GM19025 (cell line): ENCODE measurements at regions not wholly inside any gene's neighbourhood (a gene's known extent, or its start where the extent isn't known, plus 50 kb on each side); places are given as distances from the start of the nearest gene placed in this dataset.
A peak's percentile ranks its signal among the peaks of the same experiment; 100 is the strongest.

Experiments used
- ATAC-seq: cut with Tn5 transposase; IDR thresholded peaks from one replicate; pipeline ENCODE4 v1.9.1; 2021; ENCODE audit warnings: mild to moderate bottlenecking, low read depth, moderate library complexity; ENCODE audit not compliant: unreplicated experiment

GRCh38 chrX:15191830-15192229, 78.1 kb downstream of the ASB9 start:
- no peak for ATAC-seq

GRCh38 chrX:15188039-15188438, 81.8 kb downstream of the ASB9 start:
- no peak for ATAC-seq

GRCh38 chrX:15177316-15177715, 92.6 kb downstream of the ASB9 start:
- no peak for ATAC-seq

GRCh38 chrX:15173411-15173810, 96.5 kb downstream of the ASB9 start:
- no peak for ATAC-seq

- ATAC-seq = no peak
These were observed 99.0 kb downstream of the ASB9 start for GRCh38 chrX:15170927-15171326.

- ATAC-seq = no peak
These were observed 102.1 kb downstream of the ASB9 start for GRCh38 chrX:15167826-15168225.

- no peak for ATAC-seq
These were observed 104.1 kb downstream of the ASB9 start for GRCh38 chrX:15165832-15166231.

GRCh38 chrX:15163131-15163530, 106.8 kb downstream of the ASB9 start:
- no peak for ATAC-seq

- peak; percentile 41 for ATAC-seq
These were observed 109.3 kb downstream of the ASB9 start for GRCh38 chrX:15160558-15161095.

- ATAC-seq = peak; percentile 70
These were observed 111.0 kb downstream of the ASB9 start for GRCh38 chrX:15158736-15159406.

GRCh38 chrX:15158350-15158735, 111.5 kb downstream of the ASB9 start:
- peak; percentile 12 for ATAC-seq

GRCh38 chrX:15157624-15158023, 112.3 kb downstream of the ASB9 start:
- no peak for ATAC-seq

- peak; percentile 67 for ATAC-seq
These were observed 118.4 kb downstream of the ASB9 start for GRCh38 chrX:15151267-15152186.

- no peak for ATAC-seq
These were observed 119.3 kb downstream of the ASB9 start for GRCh38 chrX:15150586-15150985.

- no peak for ATAC-seq
These were observed 123.4 kb downstream of the ASB9 start for GRCh38 chrX:15146515-15146914.

GRCh38 chrX:15143825-15144121, 126.1 kb downstream of the ASB9 start:
- ATAC-seq = no peak

GRCh38 chrX:15143050-15143824, 126.6 kb downstream of the ASB9 start:
- ATAC-seq = no peak

GRCh38 chrX:15142084-15142715, 127.7 kb downstream of the ASB9 start:
- no peak for ATAC-seq

GRCh38 chrX:15136795-15137194, 133.1 kb downstream of the ASB9 start:
- ATAC-seq = no peak

GRCh38 chrX:15129412-15129811, 140.5 kb downstream of the ASB9 start:
- no peak for ATAC-seq

GRCh38 chrX:15128861-15129260, 141.0 kb downstream of the ASB9 start:
- ATAC-seq = no peak
